Lung (tissue), 11 donors: ENCODE measurements at regions not wholly inside any gene's neighbourhood (a gene's known extent, or its start where the extent isn't known, plus 50 kb on each side); places are given as distances from the start of the nearest gene placed in this dataset.
"Not testable (repeated sequence)": the region's sequence is repeated elsewhere in the genome, so short reads cannot be mapped to it uniquely, and the experiment has no call there.

Experiments used
- ATAC-seq: fragments of 200-7000 bp; cut with Tn5 transposase; one replicate; pipeline ENCODE4 v1.9.1; 2020; ENCODE audit warnings: moderate number of reproducible peaks; ENCODE audit not compliant: insufficient read depth, low FRiP score
- DNase-seq, 3 donors: peaks; one replicate each; pipeline ENCODE4 v3.0.0-alpha.2; 2013 to 2017
- H3K27ac ChIP-seq, 2 donors: one replicate each; pipeline ENCODE4 v1.5.1; 2013; ENCODE audit warnings: mild to moderate bottlenecking in 2 of 2, moderate library complexity in 2 of 2, control low read depth in 1 of 2, inconsistent platforms in 1 of 2, low read depth in 1 of 2, low read length in 1 of 2
- H3K27me3 ChIP-seq, 3 donors: one replicate each; pipeline ENCODE4 v1.5.1; 2013; ENCODE audit warnings: low read length in 2 of 3; ENCODE audit not compliant: control insufficient read depth in 3 of 3, insufficient read depth in 3 of 3
- H3K36me3 ChIP-seq, 4 donors: one replicate each; pipeline ENCODE4 v1.5.1; 2013; ENCODE audit warnings: low read length in 4 of 4, mild to moderate bottlenecking in 1 of 4, moderate library complexity in 1 of 4; ENCODE audit not compliant: control insufficient read depth in 4 of 4, insufficient read depth in 4 of 4
- H3K4me1 ChIP-seq, 5 donors: one replicate each; pipeline ENCODE4 v1.5.1; 2013; ENCODE audit warnings: low read length in 5 of 5, mild to moderate bottlenecking in 2 of 5, moderate library complexity in 1 of 5; ENCODE audit not compliant: control insufficient read depth in 5 of 5, insufficient read depth in 5 of 5
- H3K4me3 ChIP-seq: one replicate; pipeline ENCODE4 v1.5.1; 2013; ENCODE audit warnings: mild to moderate bottlenecking, control low read depth, moderate library complexity
- H3K9ac ChIP-seq, 2 donors: one replicate each; pipeline ENCODE4 v1.5.1; 2013; ENCODE audit warnings: low read length in 2 of 2, control low read depth in 1 of 2; ENCODE audit not compliant: insufficient read depth in 1 of 2
- H3K9me3 ChIP-seq, 4 donors: one replicate each; pipeline ENCODE4 v1.5.1; 2013; ENCODE audit warnings: low read length in 3 of 4, mild to moderate bottlenecking in 1 of 4, moderate library complexity in 1 of 4; ENCODE audit not compliant: control insufficient read depth in 4 of 4, insufficient read depth in 3 of 4
- CTCF ChIP-seq: IDR thresholded peaks from 2 replicates; pipeline ENCODE4 v1.5.1; 2012; ENCODE audit warnings: mild to moderate bottlenecking; ENCODE audit errors: control extremely low read depth, extremely low read depth
- whole genome bisulfite sequencing, 2 donors: extraction: QIAGEN DNeasy Blood & Tissue Kit; methylation state at CpG; one replicate each; pipeline ENCODE4 v1.1.7; 2013; 5-methylcytosine and 5-hydroxymethylcytosine counted together
- donor health status: control.
- donor health status: control.
- donor health status: Bipolar disorder and iron deficiency.
- donor health status: healthy.
- donor health status: DM: yes; HTN: yes; CAD: no.

DNA sequence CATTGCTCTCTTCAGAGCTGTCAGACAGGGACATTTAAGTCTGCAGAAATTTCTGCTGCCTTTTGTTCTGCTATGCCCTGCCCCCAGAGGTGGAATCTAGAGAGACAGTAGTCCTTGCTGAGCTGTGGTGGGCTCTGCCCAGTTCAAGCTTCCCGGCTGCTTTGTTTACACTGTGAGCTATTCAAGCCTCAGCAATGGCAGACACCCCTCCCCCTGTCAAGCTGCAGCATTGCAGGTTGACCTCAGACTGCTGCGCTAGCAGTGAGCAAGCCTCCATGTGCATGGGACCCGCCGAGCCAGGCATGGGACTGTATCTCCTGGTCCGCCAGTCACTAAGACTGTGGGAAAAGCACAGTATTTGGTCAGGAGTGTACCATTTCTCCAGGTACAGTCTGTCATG, 53.6 kb upstream of the MAPK10 start:
- ATAC-seq, H3K27ac ChIP-seq, H3K9me3 ChIP-seq, H3K27me3 ChIP-seq, H3K36me3 ChIP-seq, H3K4me3 ChIP-seq, H3K9ac ChIP-seq, H3K4me1 ChIP-seq, DNase-seq: not testable (repeated sequence)
- WGBS, 2 donors = 76 to 92% methylated on average over 5 of the region's 5 CpGs

DNA sequence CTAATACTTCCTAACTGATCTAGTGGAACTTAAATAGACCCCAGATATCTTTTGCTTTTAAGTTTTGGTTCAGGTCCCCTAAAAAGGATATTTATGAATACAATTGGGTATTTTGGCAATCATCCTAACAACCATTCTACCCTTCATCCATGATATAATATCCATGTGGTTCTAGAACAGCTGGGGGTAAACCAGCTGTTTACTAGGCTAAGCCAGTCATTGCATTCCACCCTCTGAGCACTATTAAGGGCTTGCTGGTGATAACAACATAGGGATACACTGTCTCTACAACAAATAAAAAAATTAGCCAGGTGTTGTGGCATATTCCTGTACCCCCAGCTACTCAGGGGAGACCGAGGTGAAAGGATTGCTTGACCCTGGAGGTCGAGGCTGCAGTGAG, 54.8 kb upstream of the MAPK10 start:
- no peak for DNase-seq
- no peak for TF ChIP-seq CTCF
- 77 to 87% methylated on average over 2 of the region's 2 CpGs for WGBS, 2 donors

GRCh38 chr4:86416081-86416480, 56.2 kb upstream of the MAPK10 start:
- ATAC-seq (no peak), DNase-seq (no peak)
- TF ChIP-seq CTCF = no peak
- WGBS, 2 donors = 83 to 93% methylated on average over 3 of the region's 3 CpGs
- H3K4me3 ChIP-seq = no peak overlapping the region
- no peak overlapping the region for H3K9ac ChIP-seq
- H3K36me3 ChIP-seq = no peaks in the 10 kb centered on the region
- H3K4me1 ChIP-seq = no peaks in the 10 kb centered on the region
- no peak overlapping the region for H3K27ac ChIP-seq
- H3K27me3 ChIP-seq = no peaks in the 10 kb centered on the region
- H3K9me3 ChIP-seq = peaks cover 0 to 6% (median 0%) of the 10 kb centered on the region in 4 donors

More for the DNA sequence above, 54.8 kb upstream of the MAPK10 start:
- H3K36me3 ChIP-seq = no peaks in the 10 kb centered on the region
- no peak overlapping the region for H3K27ac ChIP-seq
- no peak overlapping the region for H3K4me3 ChIP-seq
- ATAC-seq = no peak
- no peaks in the 10 kb centered on the region for H3K27me3 ChIP-seq
- no peak overlapping the region for H3K9ac ChIP-seq
- H3K4me1 ChIP-seq = no peaks in the 10 kb centered on the region
- peaks cover 0 to 6% (median 0%) of the 10 kb centered on the region in 4 donors for H3K9me3 ChIP-seq

GRCh38 chr4:86421461-86421860, 61.6 kb upstream of the MAPK10 start:
- WGBS, 2 donors = 86 to 93% methylated on average over 6 of the region's 6 CpGs

More at GRCh38 chr4:86421461-86421860, 61.6 kb upstream of the MAPK10 start:
- Histone ChIP-seq H3K36me3 (no peaks in the 10 kb centered on the region), H3K9me3 (no peaks in the 10 kb centered on the region), H3K9ac (no peak overlapping the region), H3K4me1 (no peaks in the 10 kb centered on the region), H3K27me3 (no peaks in the 10 kb centered on the region), H3K4me3 (no peak overlapping the region), H3K27ac (no peak overlapping the region)
- ATAC-seq (no peak), DNase-seq (no peak)
- no peak for TF ChIP-seq CTCF
